Lower lobe of right lung (tissue), 2 donors: ENCODE measurements at regions not wholly inside any gene's neighbourhood (a gene's known extent, or its start where the extent isn't known, plus 50 kb on each side); places are given as distances from the start of the nearest gene placed in this dataset.

ENCODE experiments used
- ATAC-seq, 2 donors: fragments of 200-7000 bp; cut with Tn5 transposase; one replicate each; pipeline ENCODE4 v1.9.1; 2020 to 2022; ENCODE audit warnings: mild to moderate bottlenecking in 2 of 2, moderate library complexity in 2 of 2
- DNase-seq: peaks from one replicate; pipeline ENCODE4 v3.0.0-alpha.2; 2020
- H3K27ac ChIP-seq: fragments of 200-600 bp; one replicate; pipeline ENCODE4 v1.8.0; 2022
- H3K27me3 ChIP-seq: fragments of 200-600 bp; one replicate; pipeline ENCODE4 v1.8.0; 2022; ENCODE audit warnings: low read depth
- H3K36me3 ChIP-seq: fragments of 200-600 bp; one replicate; pipeline ENCODE4 v1.8.0; 2022; ENCODE audit warnings: mild to moderate bottlenecking
- H3K4me1 ChIP-seq: fragments of 200-600 bp; one replicate; pipeline ENCODE4 v1.8.0; 2022
- H3K4me3 ChIP-seq: fragments of 200-600 bp; one replicate; pipeline ENCODE4 v1.8.0; 2022; ENCODE audit warnings: mild to moderate bottlenecking
- H3K9me3 ChIP-seq: fragments of 200-600 bp; one replicate; pipeline ENCODE4 v1.8.0; 2022
- CTCF ChIP-seq: fragments of 200-600 bp; IDR thresholded peaks from one replicate; pipeline ENCODE4 v1.8.0; 2022; ENCODE audit warnings: antibody characterized with exemption, mild to moderate bottlenecking
- intact Hi-C: fragments of 100-400 bp; cut with DNase I; formaldehyde crosslinking; loops from one replicate; pipeline ENCODE4 v1.11.0; 2022
- donor health status: DM: no; HTN: yes; CAD: no; lungs with severe emphysema.

- ATAC-seq (no peak), DNase-seq (no peak)
- no peak for TF ChIP-seq CTCF
- Histone ChIP-seq H3K9me3 (no peaks in the 10 kb centered on the region), H3K27ac (no peak overlapping the region), H3K27me3 (no peaks in the 10 kb centered on the region), H3K4me1 (no peaks in the 10 kb centered on the region), H3K36me3 (no peaks in the 10 kb centered on the region), H3K4me3 (no peak overlapping the region)
- intact Hi-C loops: no loop called here
Observed at GRCh38 chr13:40330950-40331349, 335.5 kb downstream of the FOXO1 start.

- Histone ChIP-seq H3K4me1 (peaks cover 7% of the 10 kb centered on the region), H3K4me3 (no peak overlapping the region), H3K9me3 (no peaks in the 10 kb centered on the region), H3K27ac (no peak overlapping the region), H3K36me3 (no peaks in the 10 kb centered on the region), H3K27me3 (no peaks in the 10 kb centered on the region)
- DNase-seq (no peak), ATAC-seq (no peak)
- no peak for TF ChIP-seq CTCF
- intact Hi-C loops: no loop called here
Observed at GRCh38 chr13:40331802-40332201, 334.6 kb downstream of the FOXO1 start.

GRCh38 chr13:40333226-40333625 lies 333.2 kb downstream of the FOXO1 start:
- Histone ChIP-seq H3K27ac (no peak overlapping the region), H3K36me3 (no peaks in the 10 kb centered on the region), H3K27me3 (no peaks in the 10 kb centered on the region), H3K4me1 (peaks cover 12% of the 10 kb centered on the region), H3K4me3 (no peak overlapping the region), H3K9me3 (no peaks in the 10 kb centered on the region)
- ATAC-seq: no peak
- intact Hi-C loops: no loop called here
- TF ChIP-seq CTCF: no peak
- DNase-seq: no peak

- Histone ChIP-seq H3K36me3 (no peaks in the 10 kb centered on the region), H3K27me3 (no peaks in the 10 kb centered on the region), H3K9me3 (no peaks in the 10 kb centered on the region), H3K4me3 (no peak overlapping the region), H3K4me1 (peaks cover 12% of the 10 kb centered on the region), H3K27ac (no peak overlapping the region)
- intact Hi-C loops: no loop called here
- no peak for ATAC-seq
- TF ChIP-seq CTCF: no peak
- no peak for DNase-seq
Observed at GRCh38 chr13:40334031-40334430, 332.4 kb downstream of the FOXO1 start.

GRCh38 chr13:40334616-40335015 lies 331.8 kb downstream of the FOXO1 start:
- ATAC-seq (no peak), DNase-seq (no peak)
- no peaks in the 10 kb centered on the region for H3K27me3 ChIP-seq
- intact Hi-C loops: no loop called here
- H3K4me3 ChIP-seq: no peak overlapping the region
- TF ChIP-seq CTCF: no peak
- H3K9me3 ChIP-seq: no peaks in the 10 kb centered on the region
- H3K27ac ChIP-seq: no peak overlapping the region
- H3K36me3 ChIP-seq: no peaks in the 10 kb centered on the region
- peaks cover 12% of the 10 kb centered on the region for H3K4me1 ChIP-seq
